ENCODE measurements at regions not wholly inside any gene's neighbourhood (a gene's known extent, or its start where the extent isn't known, plus 50 kb on each side); places are given as distances from the start of the nearest gene placed in this dataset.

DNA sequence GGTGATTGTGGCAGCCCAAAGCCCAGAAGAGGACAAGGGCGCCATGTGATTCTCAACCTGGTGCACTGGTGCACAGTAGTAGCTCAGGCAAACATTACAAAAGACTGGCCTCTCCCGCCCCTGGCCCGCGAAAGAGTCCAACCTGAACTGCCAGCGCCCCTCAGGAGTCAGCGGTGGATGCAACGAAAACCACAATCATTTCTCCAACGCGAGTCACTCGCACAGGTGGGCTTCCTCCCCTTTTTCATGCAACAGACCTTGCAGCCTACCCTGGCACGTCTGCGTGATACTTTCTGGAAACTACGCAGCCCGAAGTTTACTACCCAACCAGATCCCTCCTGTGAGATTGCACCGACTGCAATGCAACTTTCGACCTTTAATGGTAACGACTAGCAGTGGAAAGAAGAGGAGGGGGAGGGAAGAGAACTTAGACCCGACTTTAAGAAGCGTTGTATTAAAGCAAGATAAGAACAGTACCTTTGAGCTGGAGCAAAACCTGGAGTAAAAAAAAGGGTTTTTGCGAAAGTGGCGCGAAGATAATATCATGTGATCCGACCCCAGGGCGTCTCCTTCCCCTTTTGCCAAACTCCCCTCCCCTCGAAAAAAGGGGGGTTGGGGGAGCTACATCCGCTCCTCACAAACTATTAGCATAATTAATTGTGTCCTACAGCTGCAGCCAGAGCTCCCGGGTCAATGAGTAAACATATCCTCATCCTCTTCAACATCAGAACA lies 63.3 kb upstream of the CCDC160 start:
- intact Hi-C loops (cut with DNase I), result no loop called here
- ATAC-seq (no peak), DNase-seq (no peak)
- Histone ChIP-seq H3K9me3 (no peaks in the 10 kb centered on the region), H3K4me3 (peak overlapping the region in 1 of 2 donors; percentile 50), H3K27me3 (peaks cover 8 to 41% of the 10 kb centered on the region in 2 donors), H3K4me1 (no peaks in the 10 kb centered on the region), H3K36me3 (no peaks in the 10 kb centered on the region), H3K27ac (no peak overlapping the region)
- TF ChIP-seq CTCF (IDR thresholded peaks at IDR 0.05), result no peak

DNA sequence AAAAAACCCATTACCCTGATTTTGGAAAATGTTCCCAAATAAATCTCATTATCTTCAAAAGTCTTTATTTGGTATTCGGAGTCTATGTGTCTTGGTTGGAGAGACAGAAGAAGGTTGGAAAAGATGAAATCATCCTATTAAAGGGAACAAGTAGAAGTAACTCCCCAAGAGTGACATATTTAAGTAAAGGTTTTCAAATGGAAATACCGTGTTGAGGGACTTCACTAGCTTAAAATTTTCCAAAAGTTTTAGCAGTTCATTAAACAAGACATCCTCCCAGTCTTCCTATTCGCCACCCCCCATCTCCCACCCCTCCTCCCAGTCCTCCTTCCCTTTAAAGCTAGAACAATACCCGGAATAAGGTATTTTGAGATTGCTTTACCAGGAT lies 62.7 kb upstream of the CCDC160 start:
- Histone ChIP-seq H3K27me3 (peaks cover 9 to 41% of the 10 kb centered on the region in 2 donors), H3K36me3 (no peaks in the 10 kb centered on the region), H3K27ac (no peak overlapping the region), H3K4me1 (no peaks in the 10 kb centered on the region), H3K4me3 (no peak overlapping the region), H3K9me3 (no peaks in the 10 kb centered on the region)
- DNase-seq (no peak), ATAC-seq (no peak)
- no peak for TF ChIP-seq CTCF (IDR thresholded peaks at IDR 0.05)
- intact Hi-C loops (cut with DNase I), result no loop called here

- intact Hi-C loops (cut with DNase I), result no loop called here
- no peak for TF ChIP-seq CTCF (IDR thresholded peaks at IDR 0.05)
- no peak for ATAC-seq
These were observed 62.1 kb upstream of the CCDC160 start for GRCh38 chrX:134174859-134175258.

DNA sequence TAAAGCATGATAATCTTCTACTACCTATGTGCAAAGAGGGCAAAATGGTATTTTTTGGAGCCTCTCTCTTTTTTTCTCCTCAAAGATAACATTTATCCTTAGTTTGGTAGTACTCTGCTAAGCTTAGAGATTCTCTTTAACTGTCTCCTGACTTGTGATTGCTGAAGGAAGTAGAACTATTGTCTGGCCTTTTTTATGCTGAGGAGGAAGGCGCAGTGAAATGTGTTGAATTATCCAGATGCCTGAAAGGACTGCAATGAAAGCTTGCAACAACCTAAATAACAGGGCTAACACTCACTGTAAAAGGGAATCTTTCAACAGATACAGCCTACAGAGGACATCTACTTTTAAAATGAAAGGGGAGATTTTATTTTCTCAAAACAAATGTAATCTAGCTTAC lies 59.5 kb upstream of the CCDC160 start:
- no peak for ATAC-seq

More at GRCh38 chrX:134174859-134175258, 62.1 kb upstream of the CCDC160 start:
- no peak for DNase-seq
- Histone ChIP-seq H3K27me3 (peaks cover 9 to 41% of the 10 kb centered on the region in 2 donors), H3K9me3 (no peaks in the 10 kb centered on the region), H3K27ac (no peak overlapping the region), H3K36me3 (no peaks in the 10 kb centered on the region), H3K4me1 (no peaks in the 10 kb centered on the region), H3K4me3 (no peak overlapping the region)

More for the DNA sequence above, 59.5 kb upstream of the CCDC160 start:
- intact Hi-C loops (cut with DNase I), result no loop called here
- DNase-seq, result no peak
- no peaks in the 10 kb centered on the region for H3K36me3 ChIP-seq
- no peak overlapping the region for H3K27ac ChIP-seq
- H3K9me3 ChIP-seq, result no peaks in the 10 kb centered on the region
- H3K4me1 ChIP-seq, result no peaks in the 10 kb centered on the region
- no peak for TF ChIP-seq CTCF (IDR thresholded peaks at IDR 0.05)
- peaks cover 9 to 26% of the 10 kb centered on the region in 2 donors for H3K27me3 ChIP-seq
- H3K4me3 ChIP-seq, result no peak overlapping the region

All from left lung (tissue), 4 donors.